PC-3 (cell line): ENCODE measurements at regions not wholly inside any gene's neighbourhood (a gene's known extent, or its start where the extent isn't known, plus 50 kb on each side); places are given as distances from the start of the nearest gene placed in this dataset.

Experiments
- CTCF ChIP-seq: fragments of 300-600 bp; sonication (generic); conservative IDR thresholded peaks from 2 replicates; pipeline ENCODE4 v1.5.1; 2017; ENCODE audit warnings: antibody characterized with exemption, low read depth, mild to moderate bottlenecking, low read length
- EZH2 ChIP-seq: fragments of 300-600 bp; sonication (generic); IDR thresholded peaks from one replicate; pipeline ENCODE4 v1.6.1; 2017; ENCODE audit warnings: antibody characterized with exemption, mild to moderate bottlenecking, low read length; ENCODE audit not compliant: unreplicated experiment
- EZH2phosphoT487 ChIP-seq: fragments of 300-600 bp; sonication (generic); IDR thresholded peaks from 2 replicates; pipeline ENCODE4 v1.6.1; 2018; ENCODE audit warnings: mild to moderate bottlenecking, antibody characterized with exemption, low read length, borderline replicate concordance

- TF ChIP-seq CTCF: no peak
- no peak for TF ChIP-seq EZH2
- no peak for TF ChIP-seq EZH2phosphoT487
Observed at GRCh38 chr10:84943541-84943940, 615.2 kb downstream of the CCSER2 start.
